Activated T-helper 2 cell treated with anti-CD3 and anti-CD28 coated beads, Interferon-gamma antibody, Interleukin-2, Interleukin-4, amounts not matched to agents 10 μg/mL and 5 μg/mL and 100 μg/mL, durations not matched to agents 14 hours and 24 hours and 36 hours (primary cell): ENCODE measurements at regions not wholly inside any gene's neighbourhood (a gene's known extent, or its start where the extent isn't known, plus 50 kb on each side); places are given as distances from the start of the nearest gene placed in this dataset.

Experiments
- DNase-seq: peaks from one replicate; pipeline ENCODE4 v3.0.0; 2021; ENCODE audit warnings: low spot score
- H3K27ac Mint-ChIP-seq: one replicate; pipeline ENCODE4 v1.8.0; 2021; ENCODE audit warnings: mixed read lengths
- H3K27me3 Mint-ChIP-seq: one replicate; pipeline ENCODE4 v1.8.0; 2021; ENCODE audit warnings: low read depth, mixed read lengths
- H3K36me3 Mint-ChIP-seq: one replicate; pipeline ENCODE4 v1.8.0; 2021; ENCODE audit warnings: low read depth, mixed read lengths
- H3K4me1 Mint-ChIP-seq: one replicate; pipeline ENCODE4 v1.8.0; 2021; ENCODE audit warnings: low read depth, mixed read lengths
- H3K4me3 Mint-ChIP-seq: one replicate; pipeline ENCODE4 v1.8.0; 2021; ENCODE audit warnings: low read depth, mild to moderate bottlenecking, moderate library complexity, mixed read lengths
- H3K9me3 Mint-ChIP-seq: one replicate; pipeline ENCODE4 v1.8.0; 2021; ENCODE audit warnings: mixed read lengths
- intact Hi-C: fragments of 100-400 bp; cut with micrococcal nuclease; formaldehyde crosslinking; loops from one replicate; pipeline ENCODE4 v1.15.1; 2023

DNA sequence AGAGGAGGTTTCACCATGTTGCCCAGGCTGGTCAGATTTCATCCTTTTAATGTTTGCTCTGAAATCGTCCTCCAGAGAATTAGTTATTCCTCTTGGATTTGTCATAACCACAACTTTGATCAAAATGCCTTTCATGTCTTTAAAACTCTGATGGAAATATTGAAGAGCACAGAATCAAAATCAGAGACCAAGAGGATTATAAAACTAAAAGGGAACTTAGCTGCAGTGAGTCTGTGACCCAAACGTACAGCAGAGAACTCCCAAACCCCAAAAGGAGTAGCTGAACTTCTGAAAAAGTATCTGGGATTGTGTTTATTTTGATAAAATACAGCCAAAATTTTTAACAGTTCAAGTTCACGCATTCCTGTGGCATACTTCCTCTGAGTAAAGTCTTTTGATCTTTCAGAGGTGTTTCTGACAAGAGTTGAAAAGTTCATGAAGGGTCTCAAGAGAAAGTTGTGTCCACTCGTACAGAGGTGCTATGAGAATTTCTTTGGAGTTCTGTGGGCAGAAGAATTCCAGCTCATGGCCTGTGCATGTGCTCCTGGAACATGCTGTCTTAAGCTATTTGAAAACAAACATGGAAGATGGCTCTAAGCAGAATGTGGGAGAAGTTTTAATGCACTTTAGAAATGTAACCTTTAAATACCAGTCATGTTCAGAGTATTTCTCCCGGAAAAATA lies 124.0 kb downstream of the ESM1 start:
- Mint-ChIP-seq H3K27me3 (peaks cover 50% of the 10 kb centered on the region), H3K9me3 (peaks cover 35% of the 10 kb centered on the region)

DNA sequence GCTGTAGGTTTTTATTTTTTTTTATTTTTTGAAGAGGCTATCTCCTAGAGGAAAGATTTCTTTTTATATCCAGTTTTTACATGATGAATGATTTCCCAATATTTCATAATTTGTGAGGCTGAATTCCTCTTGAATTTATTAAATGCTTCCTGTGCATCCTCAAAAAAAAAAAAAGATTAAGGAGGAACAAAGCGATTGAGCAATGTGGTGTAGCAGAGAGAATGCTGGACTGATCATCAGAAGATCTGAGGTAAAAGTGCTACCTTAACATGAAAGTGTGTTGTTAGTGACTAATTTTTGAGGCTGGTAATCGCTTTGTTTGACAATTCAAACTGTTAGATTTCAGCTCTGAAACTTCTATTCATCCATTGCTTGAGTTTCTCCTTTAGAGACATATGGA lies 125.1 kb downstream of the ESM1 start:
- H3K36me3 Mint-ChIP-seq: peaks cover 4% of the 10 kb centered on the region
- peaks cover 38% of the 10 kb centered on the region for H3K9me3 Mint-ChIP-seq
- intact Hi-C loops: no loop called here
- no peak overlapping the region for H3K27ac Mint-ChIP-seq
- H3K4me3 Mint-ChIP-seq: no peak overlapping the region
- H3K4me1 Mint-ChIP-seq: no peaks in the 10 kb centered on the region
- H3K27me3 Mint-ChIP-seq: peaks cover 48% of the 10 kb centered on the region
- no peak for DNase-seq

More for the DNA sequence above, 124.0 kb downstream of the ESM1 start:
- Mint-ChIP-seq H3K4me1 (no peaks in the 10 kb centered on the region), H3K36me3 (peaks cover 4% of the 10 kb centered on the region), H3K27ac (no peak overlapping the region), H3K4me3 (no peak overlapping the region)
- DNase-seq: no peak
- intact Hi-C loops: no loop called here

DNA sequence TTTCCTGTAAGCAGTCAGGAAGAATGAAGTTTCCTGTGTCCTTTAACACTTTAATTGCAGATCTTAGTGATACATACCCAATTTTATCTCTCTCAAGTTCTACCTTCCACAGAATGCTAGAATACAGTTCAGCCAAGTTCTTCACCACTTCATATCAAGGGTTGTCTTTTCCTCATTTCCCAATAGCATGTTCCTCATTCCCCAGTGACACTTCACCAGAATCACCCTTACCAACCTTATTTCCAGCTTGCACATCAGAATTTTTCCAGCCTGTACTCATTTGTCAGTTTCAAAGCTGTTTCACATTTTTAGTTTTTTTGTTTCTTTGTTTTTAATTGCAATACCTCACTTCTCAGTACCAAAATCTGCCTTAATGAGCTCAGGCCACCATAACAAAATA lies 126.1 kb downstream of the ESM1 start:
- Mint-ChIP-seq H3K4me3 (no peak overlapping the region), H3K4me1 (no peaks in the 10 kb centered on the region), H3K27ac (no peak overlapping the region), H3K9me3 (peaks cover 38% of the 10 kb centered on the region), H3K36me3 (peaks cover 4% of the 10 kb centered on the region), H3K27me3 (peaks cover 49% of the 10 kb centered on the region)
- intact Hi-C loops: no loop called here
- DNase-seq: no peak

DNA sequence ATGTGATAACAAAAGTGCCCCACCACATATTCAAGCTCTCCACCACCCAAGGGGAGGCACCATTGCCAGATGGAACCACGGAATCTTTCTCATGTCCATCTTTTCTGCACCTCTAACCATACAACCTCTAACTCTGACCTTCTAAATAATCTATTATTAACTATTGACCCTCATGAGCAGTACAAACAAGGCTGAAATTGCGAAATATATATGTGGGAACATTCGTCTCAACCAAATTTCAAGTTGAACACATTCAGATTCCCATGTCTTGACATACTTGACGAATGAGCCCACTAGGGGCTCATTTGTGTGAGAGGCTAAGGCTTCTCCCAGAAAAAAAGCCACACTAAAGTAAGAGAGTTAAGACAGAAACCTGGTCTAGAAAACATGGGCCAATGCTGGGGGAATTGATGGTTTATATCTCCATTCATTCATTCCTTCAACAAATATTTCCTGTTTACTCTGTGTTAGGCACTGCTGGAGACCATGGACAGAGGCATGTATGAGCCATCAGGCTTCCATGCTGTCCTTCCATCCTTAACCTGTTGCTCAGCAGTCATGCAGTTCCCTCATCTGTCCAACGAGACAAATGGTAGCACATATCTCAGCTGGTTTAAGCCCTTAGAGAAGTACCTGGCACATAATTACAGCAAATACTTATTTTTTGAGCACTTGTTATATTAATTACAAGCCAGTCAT lies 130.4 kb downstream of the ESM1 start:
- H3K27ac Mint-ChIP-seq: no peak overlapping the region
- no peak for DNase-seq
- H3K36me3 Mint-ChIP-seq: peaks cover 4% of the 10 kb centered on the region
- no peaks in the 10 kb centered on the region for H3K4me1 Mint-ChIP-seq
- H3K27me3 Mint-ChIP-seq: peaks cover 32% of the 10 kb centered on the region
- intact Hi-C loops: no loop called here
- H3K4me3 Mint-ChIP-seq: no peak overlapping the region
- H3K9me3 Mint-ChIP-seq: peaks cover 34% of the 10 kb centered on the region

DNA sequence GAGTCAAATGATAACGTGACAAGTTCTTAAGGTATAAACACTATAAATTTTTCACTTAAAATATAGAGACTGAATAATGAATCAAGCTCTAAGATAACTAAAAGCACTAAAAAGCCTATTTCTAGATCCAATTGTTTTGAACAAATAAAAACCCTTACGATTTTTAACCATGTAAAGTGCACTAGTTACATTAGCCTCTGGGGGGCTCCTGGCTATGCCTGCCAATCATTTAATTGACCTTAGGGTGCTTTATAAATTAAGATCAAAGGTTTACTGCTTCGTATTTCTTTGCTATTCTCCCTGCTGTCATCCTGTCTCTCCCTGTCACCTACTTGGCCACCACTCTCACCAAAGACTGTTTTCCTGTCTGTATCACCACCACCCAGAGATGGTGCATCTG lies 133.4 kb downstream of the ESM1 start:
- Mint-ChIP-seq H3K4me3 (no peak overlapping the region), H3K36me3 (no peaks in the 10 kb centered on the region), H3K27me3 (peaks cover 30% of the 10 kb centered on the region), H3K9me3 (peaks cover 9% of the 10 kb centered on the region), H3K27ac (no peak overlapping the region), H3K4me1 (no peaks in the 10 kb centered on the region)
- DNase-seq: no peak
- intact Hi-C loops: no loop called here

DNA sequence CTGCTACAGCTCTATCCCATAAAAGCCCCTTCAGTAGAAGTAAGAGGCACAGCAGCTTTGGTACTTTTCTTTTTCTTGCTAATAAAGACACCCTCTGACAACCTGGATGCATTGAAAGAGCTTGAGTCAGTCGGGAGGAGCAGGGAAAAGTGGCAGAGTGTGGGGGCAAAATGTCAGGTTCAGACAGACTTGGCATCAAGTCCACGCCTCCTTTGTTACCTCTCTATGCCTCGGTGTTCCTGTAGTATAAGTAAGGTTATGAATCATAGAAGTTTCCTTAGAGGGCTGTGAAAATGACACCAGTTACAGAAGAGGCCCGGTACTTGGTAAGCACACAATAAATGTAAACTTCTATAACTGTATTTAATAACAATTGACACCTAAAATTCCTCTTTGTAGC lies 133.9 kb downstream of the ESM1 start:
- DNase-seq: no peak
- Mint-ChIP-seq H3K4me1 (no peaks in the 10 kb centered on the region), H3K9me3 (peaks cover 3% of the 10 kb centered on the region), H3K27me3 (peaks cover 30% of the 10 kb centered on the region), H3K4me3 (no peak overlapping the region), H3K27ac (no peak overlapping the region), H3K36me3 (no peaks in the 10 kb centered on the region)
- intact Hi-C loops: no loop called here

DNA sequence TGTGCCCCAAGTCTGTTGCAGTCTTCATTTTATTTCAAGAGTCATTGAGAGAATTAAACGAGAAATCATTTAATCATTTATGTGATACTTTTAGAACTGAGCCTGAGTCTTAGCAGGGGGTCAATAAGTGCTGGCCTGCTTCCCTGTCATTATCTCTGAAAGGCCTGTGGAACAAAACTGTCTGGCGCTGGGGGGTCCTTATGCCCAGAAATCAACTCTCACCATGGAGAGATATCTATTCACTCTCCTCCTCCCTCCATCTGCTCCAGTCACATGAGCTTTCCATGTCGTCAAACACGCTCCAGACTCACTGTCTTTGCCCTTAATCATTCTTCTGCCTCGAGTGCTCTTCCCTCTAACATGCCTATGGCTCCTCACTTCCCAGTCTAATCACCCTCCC lies 136.8 kb downstream of the ESM1 start:
- intact Hi-C loops: loop anchor here (10.0 kb wide), 1 partner anchor 204 kb away; no protein-coding TSS in a partner anchor
- no peak for DNase-seq
- no peaks in the 10 kb centered on the region for H3K36me3 Mint-ChIP-seq
- peaks cover 9% of the 10 kb centered on the region for H3K4me1 Mint-ChIP-seq
- no peaks in the 10 kb centered on the region for H3K9me3 Mint-ChIP-seq
- H3K27ac Mint-ChIP-seq: no peak overlapping the region
- no peak overlapping the region for H3K4me3 Mint-ChIP-seq
- peaks cover 24% of the 10 kb centered on the region for H3K27me3 Mint-ChIP-seq

DNA sequence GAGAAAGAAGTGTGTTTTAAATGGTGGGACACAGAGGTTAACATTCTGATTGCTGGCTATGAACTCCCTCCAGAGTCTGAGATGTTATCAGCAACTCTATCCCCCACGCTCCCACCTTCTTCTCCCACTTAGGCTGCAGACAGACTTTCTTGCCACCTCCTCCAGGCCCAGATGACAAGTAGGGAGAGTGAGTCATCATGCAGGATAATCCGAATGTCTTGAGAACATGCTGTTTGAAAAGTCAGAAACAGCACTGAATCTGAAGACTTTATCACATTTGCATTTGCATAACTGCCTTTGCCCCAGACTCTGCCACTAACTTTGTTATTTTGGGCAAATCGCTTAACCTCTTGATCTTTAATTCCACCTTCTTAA lies 139.8 kb downstream of the ESM1 start:
- H3K9me3 Mint-ChIP-seq: no peaks in the 10 kb centered on the region
- H3K36me3 Mint-ChIP-seq: no peaks in the 10 kb centered on the region
- no peak overlapping the region for H3K27ac Mint-ChIP-seq
- DNase-seq: no peak
- peaks cover 13% of the 10 kb centered on the region for H3K27me3 Mint-ChIP-seq
- intact Hi-C loops: loop anchor here (1.0 to 10.0 kb wide), 4 partner anchors 21 to 328 kb away; partner anchors contain the start of gene SNX18
- H3K4me1 Mint-ChIP-seq: peaks cover 12% of the 10 kb centered on the region
- H3K4me3 Mint-ChIP-seq: no peak overlapping the region

DNA sequence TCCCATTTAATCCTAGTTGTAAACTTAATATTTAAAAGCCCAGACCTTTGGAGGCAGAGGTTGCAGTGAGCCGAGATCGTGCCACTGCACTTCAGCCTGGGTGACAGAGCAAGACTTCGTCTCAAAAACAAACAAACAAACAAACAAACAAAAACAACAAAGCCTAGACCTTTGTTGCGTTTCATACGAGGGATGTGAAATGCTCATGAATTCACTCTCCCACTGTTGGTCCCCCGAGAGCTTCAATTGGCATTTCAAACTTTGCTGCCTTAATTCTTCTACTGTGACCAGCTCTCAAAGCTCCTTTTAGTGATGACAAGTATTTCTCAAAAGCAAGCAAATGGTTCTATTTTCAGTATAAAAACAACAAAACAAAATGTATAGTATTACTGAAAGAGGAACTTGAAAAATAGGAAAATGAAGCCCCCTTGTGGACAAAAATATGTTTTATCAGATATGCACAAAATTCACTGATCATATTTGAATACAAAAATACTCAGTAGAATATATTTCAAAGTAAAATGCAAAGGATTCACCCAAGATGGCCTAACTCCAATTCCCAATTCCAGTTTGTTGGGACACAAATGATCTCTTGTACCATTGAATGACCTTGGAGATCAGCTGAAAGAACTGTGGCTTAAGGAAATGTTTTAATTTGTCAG lies 140.4 kb downstream of the ESM1 start:
- H3K27me3 Mint-ChIP-seq: peaks cover 9% of the 10 kb centered on the region
- intact Hi-C loops: loop anchor here (1.0 to 10.0 kb wide), 4 partner anchors 22 to 328 kb away; partner anchors contain the start of gene SNX18
- H3K4me3 Mint-ChIP-seq: no peak overlapping the region
- no peak overlapping the region for H3K27ac Mint-ChIP-seq
- H3K9me3 Mint-ChIP-seq: no peaks in the 10 kb centered on the region
- DNase-seq: no peak
- H3K4me1 Mint-ChIP-seq: peaks cover 15% of the 10 kb centered on the region
- H3K36me3 Mint-ChIP-seq: no peaks in the 10 kb centered on the region

DNA sequence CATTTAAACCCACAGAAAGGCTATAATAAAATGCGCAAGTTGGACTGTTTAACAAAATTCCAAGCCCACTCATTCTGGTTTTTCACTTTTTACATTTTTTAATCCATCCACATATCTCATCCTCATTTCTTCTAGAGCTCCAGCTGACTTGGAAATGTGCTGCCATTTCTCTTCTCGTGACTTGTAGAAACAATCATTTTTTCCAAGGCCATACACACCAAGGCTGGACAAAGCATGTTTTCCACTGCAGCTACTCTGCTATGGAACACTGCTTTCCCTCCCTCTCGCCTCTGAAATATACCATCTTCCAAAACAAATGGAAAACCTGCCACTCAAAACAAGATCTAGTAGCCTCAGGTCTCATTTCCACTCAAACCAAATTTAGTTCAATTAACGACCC lies 141.1 kb downstream of the ESM1 start:
- Mint-ChIP-seq H3K36me3 (no peaks in the 10 kb centered on the region), H3K9me3 (no peaks in the 10 kb centered on the region), H3K4me1 (peaks cover 21% of the 10 kb centered on the region), H3K27ac (no peak overlapping the region), H3K4me3 (no peak overlapping the region), H3K27me3 (peaks cover 9% of the 10 kb centered on the region)
- intact Hi-C loops: loop anchor here (2.0 to 10.0 kb wide), 3 partner anchors 23 to 199 kb away; no protein-coding TSS in a partner anchor
- no peak for DNase-seq

DNA sequence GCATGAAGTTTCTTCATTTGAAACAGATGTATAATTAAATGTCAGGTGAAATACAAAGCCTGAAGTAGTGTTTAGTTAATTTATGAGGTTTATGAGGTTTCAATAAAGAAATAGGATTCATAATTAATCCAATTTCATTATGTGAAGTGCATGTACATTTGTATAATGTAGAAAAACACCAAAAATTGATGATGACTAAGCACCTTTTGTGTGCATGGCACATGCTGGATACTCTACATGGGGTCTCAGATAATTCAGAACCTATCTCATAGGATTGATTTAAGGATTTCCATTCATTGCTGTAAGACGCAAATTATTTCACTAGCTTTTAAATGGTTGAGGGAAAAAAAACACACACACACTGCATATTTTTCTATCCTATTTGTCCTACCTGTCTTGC lies 143.9 kb downstream of the ESM1 start:
- no peak overlapping the region for H3K4me3 Mint-ChIP-seq
- no peak overlapping the region for H3K27ac Mint-ChIP-seq
- no peaks in the 10 kb centered on the region for H3K9me3 Mint-ChIP-seq

DNA sequence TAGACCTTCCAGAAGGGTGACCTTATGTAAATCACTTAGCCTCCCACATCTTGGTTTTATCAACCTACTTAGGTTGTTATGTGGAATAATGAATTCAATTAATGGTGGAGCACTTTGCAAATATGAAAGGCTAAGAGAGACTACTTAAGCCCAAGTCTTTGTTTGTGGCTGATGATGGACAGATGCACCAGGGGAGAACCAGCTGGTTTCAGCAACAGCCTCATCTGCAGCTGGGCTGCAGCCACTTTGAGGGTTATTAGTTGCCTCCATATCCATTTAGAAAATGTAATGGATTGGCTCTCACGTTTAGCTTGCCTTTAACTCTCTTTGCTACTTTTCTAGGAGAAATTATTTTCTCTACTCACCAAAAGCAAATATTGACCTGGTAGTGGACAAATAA lies 146.6 kb downstream of the ESM1 start:
- H3K4me1 Mint-ChIP-seq: peaks cover 22% of the 10 kb centered on the region
- no peak overlapping the region for H3K4me3 Mint-ChIP-seq
- H3K27ac Mint-ChIP-seq: no peak overlapping the region
- DNase-seq: no peak
- intact Hi-C loops: loop anchor here (1.0 kb wide), 1 partner anchor 45 kb away; no protein-coding TSS in a partner anchor
- no peaks in the 10 kb centered on the region for H3K9me3 Mint-ChIP-seq
- H3K27me3 Mint-ChIP-seq: peaks cover 28% of the 10 kb centered on the region
- H3K36me3 Mint-ChIP-seq: no peaks in the 10 kb centered on the region

More for the DNA sequence above, 143.9 kb downstream of the ESM1 start:
- H3K4me1 Mint-ChIP-seq: peaks cover 21% of the 10 kb centered on the region
- intact Hi-C loops: loop anchor here (10.0 kb wide), 1 partner anchor 197 kb away; no protein-coding TSS in a partner anchor
- peaks cover 17% of the 10 kb centered on the region for H3K27me3 Mint-ChIP-seq
- DNase-seq: no peak
- H3K36me3 Mint-ChIP-seq: no peaks in the 10 kb centered on the region

DNA sequence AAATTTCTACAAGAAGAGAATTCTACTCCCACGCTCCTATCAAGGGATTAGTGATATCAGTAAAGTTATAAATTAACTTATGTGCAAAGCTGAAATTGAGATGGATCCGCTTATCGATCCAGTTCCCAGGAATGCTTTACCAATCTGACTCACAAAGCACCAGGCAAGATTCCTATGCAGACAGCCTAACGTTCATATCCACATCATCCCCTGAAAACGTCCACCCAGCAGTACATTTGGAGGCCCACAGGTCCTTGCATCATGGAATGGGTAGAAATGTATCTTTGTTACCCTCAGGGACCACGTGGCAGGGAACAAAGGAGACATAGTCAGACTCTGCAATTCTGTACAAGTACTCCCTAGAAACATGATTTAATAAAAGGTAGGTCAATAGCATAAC lies 147.4 kb downstream of the ESM1 start:
- no peak overlapping the region for H3K4me3 Mint-ChIP-seq
- H3K4me1 Mint-ChIP-seq: peaks cover 22% of the 10 kb centered on the region
- intact Hi-C loops: no loop called here
- H3K27me3 Mint-ChIP-seq: peaks cover 28% of the 10 kb centered on the region
- no peak overlapping the region for H3K27ac Mint-ChIP-seq
- no peaks in the 10 kb centered on the region for H3K9me3 Mint-ChIP-seq
- no peaks in the 10 kb centered on the region for H3K36me3 Mint-ChIP-seq
- no peak for DNase-seq
